BLaER1 treated with 17β-estradiol and CSF1 and Interleukin-3, amounts not matched to agents 10 nM and 100 nM (cell line): ENCODE measurements at regions not wholly inside any gene's neighbourhood (a gene's known extent, or its start where the extent isn't known, plus 50 kb on each side); places are given as distances from the start of the nearest gene placed in this dataset.
"Not testable (repeated sequence)": the region's sequence is repeated elsewhere in the genome, so short reads cannot be mapped to it uniquely, and the experiment has no call there.

Source experiments
- H3K27ac ChIP-seq, 11 experiments: shearing (Covaris generic); formaldehyde crosslinking; 2 replicates each; pipeline ENCODE4 v1.8.1; 2022
- H3K27me3 ChIP-seq, 11 experiments: shearing (Covaris generic); formaldehyde crosslinking; 2 replicates each; pipeline ENCODE4 v1.8.1; 2022
- H3K36me3 ChIP-seq, 11 experiments: shearing (Covaris generic); formaldehyde crosslinking; 2 replicates each; pipeline ENCODE4 v1.8.1; 2022
- H3K4me1 ChIP-seq, 10 experiments: shearing (Covaris generic); formaldehyde crosslinking; 2 replicates each; pipeline ENCODE4 v1.8.1; 2022
- H3K4me2 ChIP-seq, 11 experiments: shearing (Covaris generic); formaldehyde crosslinking; 2 replicates each; pipeline ENCODE4 v1.8.1; 2022
- H3K4me3 ChIP-seq, 10 experiments: shearing (Covaris generic); formaldehyde crosslinking; 2 replicates each; pipeline ENCODE4 v1.8.1; 2022
- H3K9ac ChIP-seq, 11 experiments: shearing (Covaris generic); formaldehyde crosslinking; 2 replicates each; pipeline ENCODE4 v1.8.1; 2022
- H3K9me3 ChIP-seq, 11 experiments: shearing (Covaris generic); formaldehyde crosslinking; replicated peaks in 1 of 11; 2 replicates each; pipeline ENCODE4 v1.8.1; 2022
- H4K20me1 ChIP-seq, 11 experiments: shearing (Covaris generic); formaldehyde crosslinking; 2 replicates each; pipeline ENCODE4 v1.8.1; 2022
- Cebpa-rat ChIP-seq, 11 experiments: shearing (Covaris generic); IDR thresholded peaks; 2 replicates each; pipeline ENCODE4 v1.8.1; 2022

DNA sequence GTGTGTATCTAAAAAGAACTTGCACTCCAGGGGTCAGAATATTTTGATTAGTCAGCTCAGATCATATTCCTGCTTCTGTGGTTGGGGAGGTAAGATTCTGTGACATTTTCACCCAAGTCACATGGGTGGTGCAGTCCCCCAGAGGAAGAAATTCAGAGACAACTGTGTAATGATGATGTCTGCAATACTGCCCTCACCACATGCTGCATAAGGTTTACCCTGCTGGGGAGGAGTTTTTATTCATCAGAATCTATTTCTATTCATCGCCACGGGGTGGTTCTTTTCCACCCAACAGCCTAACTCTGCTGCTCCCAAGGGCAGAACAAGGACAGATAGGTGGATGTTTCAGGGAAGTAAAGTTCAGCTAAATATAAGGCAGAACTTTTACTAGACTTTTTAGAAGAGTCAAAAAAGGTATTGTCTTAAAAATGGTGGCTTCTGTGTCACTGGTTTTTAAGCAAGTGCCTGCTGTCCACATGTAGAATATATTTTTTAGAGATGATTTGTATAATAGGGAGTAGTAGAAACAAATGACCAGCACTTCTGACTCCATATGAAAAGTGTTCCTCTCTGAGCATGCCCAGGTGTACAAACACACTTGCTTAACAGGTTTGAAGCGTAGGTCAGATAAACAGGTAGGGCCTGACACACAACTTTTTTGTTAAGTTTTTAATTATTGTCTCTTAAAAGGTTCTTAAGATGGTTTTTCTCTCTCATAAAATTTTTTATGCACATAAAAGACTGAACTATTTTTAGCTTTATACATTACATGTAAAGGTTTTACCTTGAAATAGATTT, 352.7 kb downstream of the LRRC70 start:
- Histone ChIP-seq H3K9me3 (no peaks in the 10 kb centered on the region), H3K4me3 (no peak overlapping the region)

DNA sequence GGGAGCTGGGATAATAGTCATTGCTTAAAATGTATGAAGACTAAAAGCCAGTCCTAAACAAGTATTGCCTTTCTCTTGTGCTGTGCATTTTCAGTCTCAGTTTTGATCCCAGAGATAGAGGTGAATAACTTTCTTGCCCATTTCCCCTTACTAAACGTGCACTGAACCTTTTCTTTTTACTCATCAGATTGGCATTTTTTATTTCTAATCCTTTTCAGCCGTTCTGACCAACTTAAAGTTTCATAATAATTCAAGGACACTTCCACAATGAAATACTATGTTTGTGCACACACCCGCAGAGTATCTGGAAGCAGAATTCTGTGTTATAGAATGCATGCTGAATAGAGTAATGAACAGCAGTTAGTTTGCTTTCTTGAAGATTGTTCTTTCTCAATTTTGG, 343.6 kb downstream of the LRRC70 start:
- H3K4me2 ChIP-seq: no peak overlapping the region
- no peak for TF ChIP-seq Cebpa-rat (IDR thresholded peaks at IDR 0.05)

More for the DNA sequence above, 352.7 kb downstream of the LRRC70 start:
- no peaks in the 10 kb centered on the region for H3K4me1 ChIP-seq
- TF ChIP-seq Cebpa-rat (IDR thresholded peaks at IDR 0.05): no peak
- H3K36me3 ChIP-seq: no peaks in the 10 kb centered on the region
- no peaks in the 10 kb centered on the region for H4K20me1 ChIP-seq
- H3K9ac ChIP-seq: no peak overlapping the region
- no peaks in the 10 kb centered on the region for H3K27me3 ChIP-seq
- H3K4me2 ChIP-seq: no peak overlapping the region
- no peak overlapping the region for H3K27ac ChIP-seq

DNA sequence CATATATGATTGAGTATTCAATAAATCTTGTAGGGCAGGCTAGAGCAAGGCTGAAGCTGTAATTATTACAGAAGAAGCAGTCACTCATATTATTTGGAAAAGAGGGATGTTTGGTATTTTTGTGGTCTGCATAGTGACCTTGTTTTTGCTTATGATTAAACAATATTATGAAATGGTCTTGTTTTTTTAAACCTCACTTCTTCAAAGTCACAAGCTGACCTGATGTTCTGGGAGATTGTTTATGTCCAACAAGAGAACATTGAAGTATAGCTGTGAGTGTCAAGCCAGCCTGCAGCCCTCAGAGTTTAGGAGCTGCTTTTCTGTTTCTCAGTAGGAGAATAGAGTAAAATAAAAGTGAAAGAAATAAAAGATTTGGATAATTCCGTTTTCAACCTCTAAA, 342.2 kb downstream of the LRRC70 start:
- Histone ChIP-seq H3K9ac (no peak overlapping the region), H3K27me3 (no peaks in the 10 kb centered on the region), H3K4me2 (no peak overlapping the region), H3K4me1 (no peaks in the 10 kb centered on the region), H3K9me3 (peaks cover 0 to 4% (median 0%) of the 10 kb centered on the region in 11 experiments; a peak in 3 of 22 replicates), H3K4me3 (no peak overlapping the region), H4K20me1 (no peaks in the 10 kb centered on the region), H3K36me3 (no peaks in the 10 kb centered on the region), H3K27ac (no peak overlapping the region)
- no peak for TF ChIP-seq Cebpa-rat (IDR thresholded peaks at IDR 0.05)

More for the DNA sequence above, 343.6 kb downstream of the LRRC70 start:
- no peaks in the 10 kb centered on the region for H3K36me3 ChIP-seq
- H3K9ac ChIP-seq: no peak overlapping the region
- no peaks in the 10 kb centered on the region for H3K27me3 ChIP-seq
- no peaks in the 10 kb centered on the region for H4K20me1 ChIP-seq
- no peaks in the 10 kb centered on the region for H3K4me1 ChIP-seq
- no peak overlapping the region for H3K27ac ChIP-seq
- H3K9me3 ChIP-seq: peaks cover 0 to 4% (median 0%) of the 10 kb centered on the region in 11 experiments; a peak in 3 of 22 replicates
- H3K4me3 ChIP-seq: no peak overlapping the region

DNA sequence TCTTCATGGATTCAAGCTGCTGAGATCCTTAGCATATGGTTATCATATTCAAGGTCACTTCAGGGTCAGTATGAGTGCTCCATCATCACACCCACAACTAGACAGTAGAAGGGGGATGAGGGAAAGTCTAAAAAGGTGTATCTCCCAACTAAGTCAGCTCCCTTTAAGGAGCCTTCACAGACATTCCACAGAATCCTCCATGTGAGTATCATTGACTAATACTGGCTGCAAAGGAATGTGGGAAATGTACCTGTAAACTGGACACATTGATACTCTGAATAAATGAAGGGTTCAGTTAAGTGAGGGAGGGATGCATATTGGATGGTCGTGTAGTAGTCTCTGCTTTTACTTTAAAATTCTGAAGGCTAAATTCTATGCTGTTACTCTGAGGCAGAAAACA, 330.7 kb downstream of the LRRC70 start:
- Histone ChIP-seq H3K4me1 (no peaks in the 10 kb centered on the region), H3K27ac (no peak overlapping the region), H4K20me1 (no peaks in the 10 kb centered on the region), H3K4me2 (no peak overlapping the region), H3K36me3 (no peaks in the 10 kb centered on the region), H3K9me3 (peaks cover 0 to 24% (median 10%) of the 10 kb centered on the region in 11 experiments; a peak in 15 of 22 replicates), H3K4me3 (no peak overlapping the region), H3K9ac (no peak overlapping the region), H3K27me3 (no peaks in the 10 kb centered on the region)
- no peak for TF ChIP-seq Cebpa-rat (IDR thresholded peaks at IDR 0.05)

DNA sequence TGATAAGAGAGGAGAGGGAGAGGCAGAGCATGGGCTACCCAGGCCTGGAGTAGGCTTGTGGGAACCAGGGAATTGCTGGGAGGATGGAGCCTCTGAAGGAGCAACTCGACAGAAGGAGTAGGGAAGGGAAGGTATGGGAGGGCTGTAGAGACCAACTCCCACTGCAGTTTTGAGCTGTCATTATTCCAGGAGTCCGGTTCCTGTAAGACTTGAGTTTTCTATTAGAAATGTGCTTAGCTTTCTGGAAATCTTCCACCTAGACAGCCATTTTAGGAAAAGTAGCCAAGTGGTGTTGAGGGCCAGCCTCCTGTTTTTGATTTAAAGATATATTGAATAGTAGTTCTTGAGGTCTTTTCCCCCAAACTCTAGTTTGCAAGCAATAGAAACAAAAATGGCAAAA, 323.5 kb downstream of the LRRC70 start:
- no peaks in the 10 kb centered on the region for H3K36me3 ChIP-seq
- no peak overlapping the region for H3K27ac ChIP-seq
- H3K4me3 ChIP-seq: no peak overlapping the region
- no peaks in the 10 kb centered on the region for H3K27me3 ChIP-seq
- H4K20me1 ChIP-seq: no peaks in the 10 kb centered on the region
- no peaks in the 10 kb centered on the region for H3K9me3 ChIP-seq
- H3K9ac ChIP-seq: no peak overlapping the region
- H3K4me1 ChIP-seq: no peaks in the 10 kb centered on the region
- TF ChIP-seq Cebpa-rat (IDR thresholded peaks at IDR 0.05): no peak
- H3K4me2 ChIP-seq: no peak overlapping the region

DNA sequence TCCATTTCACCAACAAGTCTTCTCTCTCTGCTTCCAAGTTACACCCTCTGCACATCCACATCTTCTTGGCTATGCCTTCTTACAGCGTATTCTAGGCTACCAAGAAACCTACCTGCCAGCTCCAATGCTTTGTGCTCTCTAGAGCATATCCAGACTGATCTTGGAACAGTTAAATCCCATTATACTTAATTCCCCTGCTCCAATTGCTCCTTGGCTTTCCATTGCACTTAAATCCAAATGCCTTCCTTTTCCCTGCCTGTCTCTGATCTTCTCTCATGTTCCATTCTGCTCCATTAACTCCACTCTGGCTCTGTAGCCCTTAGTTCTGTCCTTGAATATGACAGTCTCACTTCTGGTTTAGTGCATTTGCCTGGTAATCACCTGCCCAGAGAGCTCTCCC, 322.4 kb downstream of the LRRC70 start:
- no peak for TF ChIP-seq Cebpa-rat (IDR thresholded peaks at IDR 0.05)
- Histone ChIP-seq H3K36me3 (no peaks in the 10 kb centered on the region), H3K27ac (no peak overlapping the region), H3K9me3 (no peaks in the 10 kb centered on the region; a peak in 2 of 22 replicates), H3K9ac (no peak overlapping the region), H4K20me1 (no peaks in the 10 kb centered on the region), H3K4me1 (no peaks in the 10 kb centered on the region), H3K4me3 (no peak overlapping the region), H3K4me2 (no peak overlapping the region), H3K27me3 (no peaks in the 10 kb centered on the region)

DNA sequence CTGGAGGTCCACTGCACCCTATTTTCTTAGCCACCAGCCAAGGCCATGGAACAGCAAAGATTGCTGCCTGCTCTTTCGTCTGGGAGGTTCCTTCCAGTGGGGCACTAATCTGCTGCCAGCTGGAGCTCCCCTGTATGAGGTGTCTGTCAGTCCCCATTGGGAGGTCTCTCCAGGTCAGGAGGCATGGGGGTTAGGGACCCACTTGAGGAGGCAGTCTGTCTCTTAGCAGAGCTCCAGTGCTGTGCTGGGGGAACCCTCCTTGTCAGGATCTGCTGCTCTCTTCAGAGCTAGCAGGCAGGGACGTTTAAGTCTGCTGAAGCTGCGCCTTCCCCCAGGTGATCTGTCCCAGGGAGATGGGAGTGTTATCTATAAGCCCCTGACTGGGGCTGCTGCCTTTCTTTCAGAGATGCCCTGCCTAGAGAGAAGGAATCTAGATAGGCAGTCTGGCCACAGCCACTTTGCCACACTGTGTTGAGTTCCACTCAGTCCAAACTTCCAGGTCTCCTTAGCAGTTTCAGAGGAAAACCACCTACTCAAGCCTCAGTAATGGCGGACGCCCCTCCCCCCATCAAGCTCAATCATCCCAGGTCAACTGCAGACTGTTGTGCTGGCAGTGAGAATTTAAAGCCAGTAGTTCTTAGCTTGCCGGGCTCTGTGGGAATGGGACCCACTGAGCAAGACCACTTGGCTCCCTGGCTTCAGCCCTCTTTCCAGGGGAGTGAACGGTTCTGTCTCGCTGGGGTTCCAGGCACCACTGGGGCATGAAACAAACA, 317.7 kb downstream of the LRRC70 start:
- peaks cover 0 to 10% (median 4%) of the 10 kb centered on the region in 11 experiments; a peak in 9 of 22 replicates for H3K9me3 ChIP-seq
- no peak for TF ChIP-seq Cebpa-rat (IDR thresholded peaks at IDR 0.05)
- no peak overlapping the region for H3K4me2 ChIP-seq
- no peaks in the 10 kb centered on the region for H3K27me3 ChIP-seq
- H3K36me3 ChIP-seq: no peaks in the 10 kb centered on the region
- H4K20me1 ChIP-seq: no peaks in the 10 kb centered on the region
- H3K27ac ChIP-seq: no peak overlapping the region
- no peak overlapping the region for H3K4me3 ChIP-seq
- no peak overlapping the region for H3K9ac ChIP-seq
- no peaks in the 10 kb centered on the region for H3K4me1 ChIP-seq

DNA sequence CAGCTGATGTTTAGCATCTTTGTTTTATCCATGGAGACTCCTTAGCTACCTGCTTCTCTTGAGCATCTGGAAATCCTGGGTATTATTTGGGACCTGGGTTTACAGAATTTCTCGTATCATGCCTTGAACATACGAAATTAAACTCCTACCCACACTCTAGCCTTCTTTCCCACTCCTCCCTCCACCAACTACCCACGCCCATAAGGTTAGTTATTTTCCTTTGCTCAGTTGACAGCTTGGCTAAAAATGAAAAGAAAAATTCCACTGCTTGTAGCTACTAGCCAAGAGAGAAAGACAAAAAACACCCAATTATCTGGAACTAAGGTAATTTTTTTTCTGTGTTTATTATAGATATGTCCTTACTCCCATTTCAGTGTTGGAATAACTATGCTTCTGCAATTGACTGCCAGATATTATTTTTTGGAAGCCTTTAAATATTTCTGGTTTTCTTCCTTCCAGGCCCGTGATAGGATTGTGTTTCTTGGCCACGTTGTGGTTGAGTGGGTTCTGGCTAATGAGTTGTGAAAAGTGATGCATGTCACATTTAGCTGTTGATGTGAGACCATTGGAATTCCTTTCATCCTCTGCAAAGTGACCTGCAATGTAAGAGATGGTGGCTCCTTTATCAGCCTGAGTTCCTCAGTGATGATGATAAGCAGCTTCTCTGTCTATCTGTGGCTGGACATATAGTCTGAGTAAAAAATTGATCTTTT, 308.1 kb downstream of the LRRC70 start:
- Histone ChIP-seq H3K4me3 (no peak overlapping the region), H3K4me1 (no peaks in the 10 kb centered on the region), H3K36me3 (no peaks in the 10 kb centered on the region), H3K9me3 (no peaks in the 10 kb centered on the region), H3K27ac (no peak overlapping the region), H4K20me1 (no peaks in the 10 kb centered on the region), H3K4me2 (no peak overlapping the region), H3K9ac (no peak overlapping the region), H3K27me3 (no peaks in the 10 kb centered on the region)
- TF ChIP-seq Cebpa-rat (IDR thresholded peaks at IDR 0.05): no peak

DNA sequence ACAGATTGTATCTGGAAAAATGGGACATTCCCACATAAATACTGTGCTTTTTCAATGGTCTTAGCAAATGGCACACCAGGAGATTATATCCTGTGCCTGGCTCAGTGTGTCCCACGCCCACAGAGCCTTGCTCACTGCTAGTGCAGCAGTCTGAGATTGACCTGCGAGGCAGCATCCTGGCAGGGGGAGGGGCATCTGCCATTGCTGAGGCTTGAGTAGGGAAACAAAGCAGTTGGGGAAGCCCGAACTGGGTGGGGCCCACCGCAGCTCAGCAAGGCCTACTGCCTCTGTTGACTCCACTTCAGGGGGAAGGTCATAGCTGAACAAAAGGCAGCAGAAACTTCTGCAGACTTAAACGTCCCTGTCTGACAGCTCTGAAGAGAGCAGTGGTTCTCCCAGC, 258.7 kb downstream of the LRRC70 start:
- not testable (repeated sequence) for H3K27ac ChIP-seq, H3K4me1 ChIP-seq, H3K36me3 ChIP-seq, H3K4me2 ChIP-seq, H3K4me3 ChIP-seq, H4K20me1 ChIP-seq, H3K27me3 ChIP-seq, H3K9ac ChIP-seq
- H3K9me3 ChIP-seq: peaks cover 22 to 42% (median 32%) of the 10 kb centered on the region in 11 experiments
